HCT116 (cell line): ENCODE measurements at regions not wholly inside any gene's neighbourhood (a gene's known extent, or its start where the extent isn't known, plus 50 kb on each side); places are given as distances from the start of the nearest gene placed in this dataset.

ENCODE experiments used
- CTCF ChIP-seq, 3 experiments: fragments of 200-600 bp in 1 of 3; sonication (generic) in 1 of 3; IDR thresholded peaks in 2 of 3; conservative IDR thresholded peaks in 1 of 3; 2 replicates each; pipeline ENCODE4 v1.5.1; 2012 to 2017; ENCODE audit warnings: low read depth in 2 of 3, low read length in 2 of 3, antibody characterized with exemption in 1 of 3, borderline replicate concordance in 1 of 3, control low read depth in 1 of 3, mild to moderate bottlenecking in 1 of 3, mixed read lengths in 1 of 3, mixed run types in 1 of 3, moderate library complexity in 1 of 3; ENCODE audit not compliant: insufficient read depth in 1 of 3
- EZH2 ChIP-seq: fragments of 200-600 bp; sonication (generic); IDR thresholded peaks from 2 replicates; pipeline ENCODE4 v1.6.1; 2017; ENCODE audit warnings: antibody characterized with exemption, mixed run types
- SP1 ChIP-seq: IDR thresholded peaks from 2 replicates; pipeline ENCODE4 v1.6.1; 2012; ENCODE audit warnings: low read depth
- SRF ChIP-seq: IDR thresholded peaks from 2 replicates; pipeline ENCODE4 v1.6.1; 2012; ENCODE audit warnings: low read depth
- YY1 ChIP-seq: IDR thresholded peaks from 2 replicates; pipeline ENCODE4 v1.6.1; 2011; ENCODE audit warnings: low read length, low read depth, moderate library complexity, mild to moderate bottlenecking; ENCODE audit not compliant: insufficient replicate concordance; ENCODE audit errors: extremely low read depth

- TF ChIP-seq CTCF (IDR thresholded peaks at IDR 0.05 in 2 of 3, conservative IDR thresholded peaks at IDR 0.05 in 1 of 3; ENCODE audit: borderline replicate concordance in 1 of 3, insufficient read depth in 1 of 3, low read depth in 2 of 3, low read length in 2 of 3): no peak
- no peak for TF ChIP-seq SRF
- TF ChIP-seq EZH2: no peak
- no peak for TF ChIP-seq YY1
- TF ChIP-seq SP1: no peak
These were observed 285.0 kb upstream of the KCNH7 start for GRCh38 chr2:163123526-163123925.
